WTC11 (cell line): ENCODE measurements at regions not wholly inside any gene's neighbourhood (a gene's known extent, or its start where the extent isn't known, plus 50 kb on each side); places are given as distances from the start of the nearest gene placed in this dataset.

Source experiments
- ATAC-seq: fragments of 200-7000 bp; cut with Tn5 transposase; 2 replicates; pipeline ENCODE4 v1.10.0; 2021; ENCODE audit warnings: mild to moderate bottlenecking, moderate library complexity
- CTCF ChIA-PET: fragments of 300-600 bp; sonication (Branson Sonifier 250); formaldehyde crosslinking; loops from one replicate; lab custom pipeline; 2021; ENCODE audit warnings: antibody characterized with exemption; lab: Charles Lee
- POLR2A ChIA-PET: fragments of 350-600 bp; sonication (Branson Sonifier 250); formaldehyde crosslinking; loops from one replicate; lab custom pipeline; 2021; ENCODE audit warnings: antibody characterized with exemption; lab: Charles Lee
- DNase-seq: peaks from one replicate; pipeline ENCODE4 v3.0.0; 2021; ENCODE audit warnings: low spot score
- H3K27ac Mint-ChIP-seq: 2 replicates; pipeline ENCODE4 v1.8.0; 2021; ENCODE audit warnings: mixed read lengths
- H3K27me3 Mint-ChIP-seq: 2 replicates; pipeline ENCODE4 v1.8.0; 2021; ENCODE audit warnings: low read depth, mild to moderate bottlenecking, moderate library complexity, mixed read lengths
- H3K36me3 Mint-ChIP-seq: 2 replicates; pipeline ENCODE4 v1.8.0; 2021; ENCODE audit warnings: mixed read lengths
- H3K4me1 Mint-ChIP-seq: 2 replicates; pipeline ENCODE4 v1.8.0; 2022; ENCODE audit warnings: mixed read lengths
- H3K4me3 Mint-ChIP-seq: 2 replicates; pipeline ENCODE4 v1.8.0; 2021; ENCODE audit warnings: mild to moderate bottlenecking, moderate library complexity, mixed read lengths
- H3K9me3 Mint-ChIP-seq: 2 replicates; pipeline ENCODE4 v1.8.0; 2021; ENCODE audit warnings: mixed read lengths
- ATF1 ChIP-seq: sonication (generic); formaldehyde crosslinking; IDR thresholded peaks from 2 replicates; pipeline ENCODE4 v1.8.1; 2023; ENCODE audit warnings: mild to moderate bottlenecking, moderate library complexity, missing genetic modification reagents
- ATF6 ChIP-seq: sonication (generic); formaldehyde crosslinking; IDR thresholded peaks from 2 replicates; pipeline ENCODE4 v1.8.1; 2023; ENCODE audit warnings: mild to moderate bottlenecking, missing genetic modification reagents
- CBFB ChIP-seq: sonication (generic); formaldehyde crosslinking; IDR thresholded peaks from 2 replicates; pipeline ENCODE4 v1.8.1; 2022; ENCODE audit warnings: mild to moderate bottlenecking, low read depth, missing genetic modification reagents
- FOXK1 ChIP-seq: sonication (generic); formaldehyde crosslinking; IDR thresholded peaks from 2 replicates; pipeline ENCODE4 v1.8.0; 2022; ENCODE audit warnings: mild to moderate bottlenecking, moderate library complexity, missing genetic modification reagents
- RELA ChIP-seq: sonication (generic); formaldehyde crosslinking; IDR thresholded peaks from 2 replicates; pipeline ENCODE4 v1.8.1; 2022; ENCODE audit warnings: missing genetic modification reagents, mild to moderate bottlenecking, borderline replicate concordance
- SOX15 ChIP-seq: fragments of 250-450 bp; sonication (Bioruptor Pico); IDR thresholded peaks from 2 replicates; pipeline ENCODE4 v1.9.0; 2021; ENCODE audit warnings: mild to moderate bottlenecking
- STAT6 ChIP-seq: sonication (generic); formaldehyde crosslinking; conservative IDR thresholded peaks from 2 replicates; pipeline ENCODE4 v1.8.1; 2023; ENCODE audit warnings: mild to moderate bottlenecking, low read depth, missing genetic modification reagents, moderate library complexity
- TCF7 ChIP-seq: sonication (generic); formaldehyde crosslinking; IDR thresholded peaks from 2 replicates; pipeline ENCODE4 v1.8.0; 2022; ENCODE audit warnings: mild to moderate bottlenecking, low read depth, missing genetic modification reagents, moderate library complexity
- TEAD4 ChIP-seq: sonication (generic); formaldehyde crosslinking; IDR thresholded peaks from 2 replicates; pipeline ENCODE4 v1.8.0; 2022; ENCODE audit warnings: mild to moderate bottlenecking, missing genetic modification reagents
- TP53 ChIP-seq: sonication (generic); formaldehyde crosslinking; IDR thresholded peaks from 2 replicates; pipeline ENCODE4 v1.8.1; 2023; ENCODE audit warnings: mild to moderate bottlenecking, missing genetic modification reagents
- ZNF138 ChIP-seq: sonication (generic); formaldehyde crosslinking; conservative IDR thresholded peaks from 2 replicates; pipeline ENCODE4 v1.8.1; 2022; ENCODE audit warnings: mild to moderate bottlenecking, moderate library complexity, missing genetic modification reagents
- ZNF232 ChIP-seq: sonication (generic); formaldehyde crosslinking; IDR thresholded peaks from 2 replicates; pipeline ENCODE4 v1.8.0; 2022; ENCODE audit warnings: mild to moderate bottlenecking, missing genetic modification reagents
- ZNF281 ChIP-seq: sonication (generic); formaldehyde crosslinking; IDR thresholded peaks from 2 replicates; pipeline ENCODE4 v1.8.0; 2023; ENCODE audit warnings: mild to moderate bottlenecking, missing genetic modification reagents
- ZNF317 ChIP-seq: sonication (generic); formaldehyde crosslinking; IDR thresholded peaks from 2 replicates; pipeline ENCODE4 v1.8.1; 2023; ENCODE audit warnings: low read depth, mild to moderate bottlenecking, moderate library complexity, missing genetic modification reagents, borderline replicate concordance
- ZNF423 ChIP-seq: fragments of 250-450 bp; sonication (Bioruptor Pico); IDR thresholded peaks from 2 replicates; pipeline ENCODE4 v2.1.2; 2022; ENCODE audit warnings: mild to moderate bottlenecking, moderate library complexity
- TF ChIP-seq, protein P1 (sequence below): sonication (generic); formaldehyde crosslinking; IDR thresholded peaks from 2 replicates; pipeline ENCODE4 v1.8.1; 2023; ENCODE audit warnings: mild to moderate bottlenecking, moderate library complexity, missing genetic modification reagents
- TF ChIP-seq, protein P2 (sequence below): sonication (generic); formaldehyde crosslinking; IDR thresholded peaks from 2 replicates; pipeline ENCODE4 v1.8.1; 2022; ENCODE audit warnings: missing genetic modification reagents, borderline replicate concordance
- TF ChIP-seq, protein P3 (sequence below): sonication (generic); formaldehyde crosslinking; IDR thresholded peaks from 2 replicates; pipeline ENCODE4 v1.8.0; 2022; ENCODE audit warnings: mild to moderate bottlenecking, missing genetic modification reagents

DNA sequence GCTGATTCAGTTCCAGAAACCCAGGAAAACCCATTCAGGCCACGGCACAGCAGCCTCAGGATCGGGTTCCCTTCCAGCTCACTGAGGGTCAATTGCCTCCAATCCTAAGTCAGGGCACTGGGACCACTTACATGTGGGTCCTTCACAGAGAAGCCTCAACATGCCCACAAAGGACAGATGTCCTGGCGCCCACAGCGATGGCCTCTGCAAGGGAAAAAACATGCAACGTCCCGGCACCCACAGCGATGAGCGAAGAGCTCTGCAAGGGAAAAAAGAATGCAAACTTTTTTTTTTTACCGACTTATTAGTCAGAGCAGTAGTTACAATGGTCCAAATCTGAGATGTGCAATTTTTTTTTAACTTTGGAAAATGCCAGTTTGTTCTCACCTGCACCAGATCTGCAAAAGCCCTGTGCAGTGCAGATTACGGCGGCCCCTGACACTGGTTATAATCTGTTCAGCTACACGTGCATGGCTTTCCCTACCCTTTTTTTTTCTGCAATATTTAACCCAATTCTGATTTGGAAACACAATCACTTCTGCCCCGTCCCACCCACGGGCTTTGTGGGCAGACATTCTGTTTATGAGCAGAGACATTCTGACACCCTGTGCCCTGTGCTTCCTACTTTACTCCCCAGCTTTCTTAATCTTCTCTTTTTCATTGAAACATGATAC, 159.3 kb upstream of the SALL3 start (continued):
- TF ChIP-seq ZNF281 (CRISPR knock-in tag) (no peak), ATF1 (CRISPR knock-in tag) (no peak), TP53 (CRISPR knock-in tag) (no peak), TEAD4 (CRISPR knock-in tag) (no peak), ZNF423 (no peak), TCF7 (no peak), ZNF138 (no peak)
- TF ChIP-seq, protein P1, sequence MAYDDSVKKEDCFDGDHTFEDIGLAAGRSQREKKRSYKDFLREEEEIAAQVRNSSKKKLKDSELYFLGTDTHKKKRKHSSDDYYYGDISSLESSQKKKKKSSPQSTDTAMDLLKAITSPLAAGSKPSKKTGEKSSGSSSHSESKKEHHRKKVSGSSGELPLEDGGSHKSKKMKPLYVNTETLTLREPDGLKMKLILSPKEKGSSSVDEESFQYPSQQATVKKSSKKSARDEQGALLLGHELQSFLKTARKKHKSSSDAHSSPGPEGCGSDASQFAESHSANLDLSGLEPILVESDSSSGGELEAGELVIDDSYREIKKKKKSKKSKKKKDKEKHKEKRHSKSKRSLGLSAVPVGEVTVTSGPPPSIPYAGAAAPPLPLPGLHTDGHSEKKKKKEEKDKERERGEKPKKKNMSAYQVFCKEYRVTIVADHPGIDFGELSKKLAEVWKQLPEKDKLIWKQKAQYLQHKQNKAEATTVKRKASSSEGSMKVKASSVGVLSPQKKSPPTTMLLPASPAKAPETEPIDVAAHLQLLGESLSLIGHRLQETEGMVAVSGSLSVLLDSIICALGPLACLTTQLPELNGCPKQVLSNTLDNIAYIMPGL (CRISPR knock-in tag) = no peak

GRCh38 chr18:78821396-78821795, 158.2 kb upstream of the SALL3 start:
- DNase-seq (no peak), ATAC-seq (no peak)
- Mint-ChIP-seq H3K27ac (no peak overlapping the region), H3K9me3 (peaks cover 23% of the 10 kb centered on the region), H3K4me3 (no peak overlapping the region), H3K4me1 (peaks cover 17% of the 10 kb centered on the region), H3K36me3 (peaks cover 13% of the 10 kb centered on the region; the same call in 1 of the 2 replicates), H3K27me3 (peaks cover 8% of the 10 kb centered on the region)
- ChIA-PET POLR2A (no interaction called here), CTCF (no interaction called here)
- TF ChIP-seq, protein P2, sequence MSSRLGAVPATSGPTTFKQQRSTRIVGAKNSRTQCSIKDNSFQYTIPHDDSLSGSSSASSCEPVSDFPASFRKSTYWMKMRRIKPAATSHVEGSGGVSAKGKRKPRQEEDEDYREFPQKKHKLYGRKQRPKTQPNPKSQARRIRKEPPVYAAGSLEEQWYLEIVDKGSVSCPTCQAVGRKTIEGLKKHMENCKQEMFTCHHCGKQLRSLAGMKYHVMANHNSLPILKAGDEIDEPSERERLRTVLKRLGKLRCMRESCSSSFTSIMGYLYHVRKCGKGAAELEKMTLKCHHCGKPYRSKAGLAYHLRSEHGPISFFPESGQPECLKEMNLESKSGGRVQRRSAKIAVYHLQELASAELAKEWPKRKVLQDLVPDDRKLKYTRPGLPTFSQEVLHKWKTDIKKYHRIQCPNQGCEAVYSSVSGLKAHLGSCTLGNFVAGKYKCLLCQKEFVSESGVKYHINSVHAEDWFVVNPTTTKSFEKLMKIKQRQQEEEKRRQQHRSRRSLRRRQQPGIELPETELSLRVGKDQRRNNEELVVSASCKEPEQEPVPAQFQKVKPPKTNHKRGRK (CRISPR knock-in tag) = no peak
- TF ChIP-seq ZNF317 = no peak

- Mint-ChIP-seq H3K9me3 (peaks cover 23% of the 10 kb centered on the region), H3K27me3 (peaks cover 6% of the 10 kb centered on the region; the same call in 1 of the 2 replicates), H3K36me3 (peaks cover 13% of the 10 kb centered on the region; the same call in 1 of the 2 replicates), H3K27ac (no peak overlapping the region), H3K4me1 (peaks cover 17% of the 10 kb centered on the region), H3K4me3 (no peak overlapping the region)
- ChIA-PET CTCF (no interaction called here), POLR2A (no interaction called here)
- no peak for DNase-seq
- no peak for ATAC-seq
- no peak for TF ChIP-seq ZNF232
- TF ChIP-seq, protein P3, sequence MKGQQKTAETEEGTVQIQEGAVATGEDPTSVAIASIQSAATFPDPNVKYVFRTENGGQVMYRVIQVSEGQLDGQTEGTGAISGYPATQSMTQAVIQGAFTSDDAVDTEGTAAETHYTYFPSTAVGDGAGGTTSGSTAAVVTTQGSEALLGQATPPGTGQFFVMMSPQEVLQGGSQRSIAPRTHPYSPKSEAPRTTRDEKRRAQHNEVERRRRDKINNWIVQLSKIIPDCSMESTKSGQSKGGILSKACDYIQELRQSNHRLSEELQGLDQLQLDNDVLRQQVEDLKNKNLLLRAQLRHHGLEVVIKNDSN = no peak
- no peak for TF ChIP-seq TCF7
- no peak for TF ChIP-seq FOXK1 (CRISPR knock-in tag)
- TF ChIP-seq, protein P2 (CRISPR knock-in tag) = no peak
- TF ChIP-seq RELA (CRISPR knock-in tag) = no peak
- no peak for TF ChIP-seq TP53 (CRISPR knock-in tag)
- TF ChIP-seq ATF6 (CRISPR knock-in tag) = no peak
- no peak for TF ChIP-seq SOX15
- no peak for TF ChIP-seq CBFB
- TF ChIP-seq STAT6 (CRISPR knock-in tag) = no peak
These were observed 157.3 kb upstream of the SALL3 start for GRCh38 chr18:78822171-78822948.
